ENCODE measurements at regions not wholly inside any gene's neighbourhood (a gene's known extent, or its start where the extent isn't known, plus 50 kb on each side); places are given as distances from the start of the nearest gene placed in this dataset.

DNA sequence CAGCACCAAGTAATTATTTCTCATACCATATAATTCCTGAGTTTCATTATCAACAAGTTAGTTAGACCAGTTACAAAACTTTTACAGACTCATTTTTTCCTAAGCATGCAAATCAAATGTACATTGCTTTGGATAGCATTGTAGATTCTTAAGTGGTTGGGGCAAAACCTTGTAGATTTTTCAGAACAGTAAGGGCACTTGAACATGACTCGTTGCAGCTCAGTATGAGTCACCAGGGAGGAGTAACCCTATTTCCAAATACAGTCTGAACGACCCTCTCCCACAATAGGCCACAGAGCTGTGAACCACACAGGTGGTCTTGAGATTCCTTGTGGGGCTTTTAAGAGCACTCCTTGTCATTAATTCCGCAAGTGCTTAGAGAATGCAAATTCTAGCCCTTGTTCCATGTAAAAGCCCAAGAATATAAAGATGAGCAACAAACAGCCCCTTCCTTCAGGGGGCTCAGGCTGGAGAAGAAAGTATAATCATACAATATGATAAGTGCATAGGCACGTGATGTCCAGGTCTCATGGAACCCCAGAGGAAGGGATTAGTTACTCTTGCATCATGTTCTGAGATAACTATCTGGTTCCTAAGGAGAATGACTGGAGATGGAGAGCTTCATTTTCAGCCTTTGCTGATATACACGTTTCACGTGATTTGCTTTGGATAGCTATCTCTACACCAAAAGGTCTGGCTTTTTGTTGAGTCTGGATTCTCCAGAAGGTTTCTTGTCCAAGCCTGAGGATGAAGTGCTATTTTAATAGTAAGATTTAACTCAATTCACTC is 295.7 kb downstream of the KCNN2 start:
- no peak for DNase-seq (ENCODE audit: extremely low read depth, insufficient read length)
- TF ChIP-seq, protein P1, sequence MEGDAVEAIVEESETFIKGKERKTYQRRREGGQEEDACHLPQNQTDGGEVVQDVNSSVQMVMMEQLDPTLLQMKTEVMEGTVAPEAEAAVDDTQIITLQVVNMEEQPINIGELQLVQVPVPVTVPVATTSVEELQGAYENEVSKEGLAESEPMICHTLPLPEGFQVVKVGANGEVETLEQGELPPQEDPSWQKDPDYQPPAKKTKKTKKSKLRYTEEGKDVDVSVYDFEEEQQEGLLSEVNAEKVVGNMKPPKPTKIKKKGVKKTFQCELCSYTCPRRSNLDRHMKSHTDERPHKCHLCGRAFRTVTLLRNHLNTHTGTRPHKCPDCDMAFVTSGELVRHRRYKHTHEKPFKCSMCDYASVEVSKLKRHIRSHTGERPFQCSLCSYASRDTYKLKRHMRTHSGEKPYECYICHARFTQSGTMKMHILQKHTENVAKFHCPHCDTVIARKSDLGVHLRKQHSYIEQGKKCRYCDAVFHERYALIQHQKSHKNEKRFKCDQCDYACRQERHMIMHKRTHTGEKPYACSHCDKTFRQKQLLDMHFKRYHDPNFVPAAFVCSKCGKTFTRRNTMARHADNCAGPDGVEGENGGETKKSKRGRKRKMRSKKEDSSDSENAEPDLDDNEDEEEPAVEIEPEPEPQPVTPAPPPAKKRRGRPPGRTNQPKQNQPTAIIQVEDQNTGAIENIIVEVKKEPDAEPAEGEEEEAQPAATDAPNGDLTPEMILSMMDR (IDR thresholded peaks at IDR 0.05; ENCODE audit: insufficient read depth, low read length, poor library complexity, severe bottlenecking): no peak
- H3K4me3 ChIP-seq (replicated peaks; ENCODE audit: low read depth, low read length): no peak overlapping the region
- H3K36me3 ChIP-seq (ENCODE audit: control insufficient read depth, insufficient read depth, low read length): no peaks in the 10 kb centered on the region
- no peaks in the 10 kb centered on the region for H3K27me3 ChIP-seq (replicated peaks; ENCODE audit: control insufficient read depth, insufficient read depth, low read length)

DNA sequence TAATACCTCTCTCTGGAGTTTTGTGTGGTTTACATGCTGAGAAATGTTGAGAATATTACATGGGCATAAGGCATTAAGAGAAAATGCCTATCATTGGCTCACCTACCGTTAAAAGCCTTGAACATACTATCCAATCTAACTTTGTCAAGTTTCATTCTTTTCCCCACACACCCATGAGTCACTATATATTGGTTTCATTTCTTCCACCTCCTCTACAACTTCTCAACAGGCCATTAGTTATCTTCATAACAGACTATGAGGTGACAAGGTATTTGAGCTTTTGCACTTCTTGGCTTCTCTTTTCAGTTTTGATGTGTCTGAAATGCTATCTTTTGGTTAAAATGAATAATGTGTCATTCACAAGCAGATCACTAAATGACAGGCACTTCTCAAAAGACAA is 288.0 kb downstream of the KCNN2 start:
- H3K27me3 ChIP-seq (replicated peaks; ENCODE audit: control insufficient read depth, insufficient read depth, low read length): no peaks in the 10 kb centered on the region
- no peak for DNase-seq (ENCODE audit: extremely low read depth, insufficient read length)
- no peaks in the 10 kb centered on the region for H3K36me3 ChIP-seq (ENCODE audit: control insufficient read depth, insufficient read depth, low read length)
- H3K4me3 ChIP-seq (replicated peaks; ENCODE audit: low read depth, low read length): no peak overlapping the region
- TF ChIP-seq, protein P1 (IDR thresholded peaks at IDR 0.05; ENCODE audit: insufficient read depth, low read length, poor library complexity, severe bottlenecking): no peak

DNA sequence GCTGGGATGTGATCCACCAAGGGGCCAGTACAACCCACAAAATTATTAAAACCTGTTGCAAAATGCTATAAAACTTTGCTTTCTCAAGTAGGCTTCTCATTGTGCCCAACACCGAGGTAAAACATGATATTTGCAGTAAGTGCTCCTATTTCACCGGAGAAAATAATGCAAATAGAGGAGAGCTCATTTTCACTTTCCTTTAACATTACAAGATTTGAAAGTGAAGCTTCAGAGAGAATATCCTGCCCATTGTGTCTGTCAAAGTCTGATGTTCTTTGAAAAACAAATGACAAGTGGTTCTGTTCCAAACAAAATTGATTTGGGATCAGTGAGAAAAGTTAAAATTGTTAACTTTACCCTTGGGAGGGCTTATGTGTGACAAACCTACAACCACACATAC is 287.1 kb downstream of the KCNN2 start:
- TF ChIP-seq, protein P1 (IDR thresholded peaks at IDR 0.05; ENCODE audit: insufficient read depth, low read length, poor library complexity, severe bottlenecking): no peak
- DNase-seq (ENCODE audit: extremely low read depth, insufficient read length): no peak
- H3K4me3 ChIP-seq (replicated peaks; ENCODE audit: low read depth, low read length): no peak overlapping the region
- no peaks in the 10 kb centered on the region for H3K36me3 ChIP-seq (ENCODE audit: control insufficient read depth, insufficient read depth, low read length)
- no peaks in the 10 kb centered on the region for H3K27me3 ChIP-seq (replicated peaks; ENCODE audit: control insufficient read depth, insufficient read depth, low read length)

DNA sequence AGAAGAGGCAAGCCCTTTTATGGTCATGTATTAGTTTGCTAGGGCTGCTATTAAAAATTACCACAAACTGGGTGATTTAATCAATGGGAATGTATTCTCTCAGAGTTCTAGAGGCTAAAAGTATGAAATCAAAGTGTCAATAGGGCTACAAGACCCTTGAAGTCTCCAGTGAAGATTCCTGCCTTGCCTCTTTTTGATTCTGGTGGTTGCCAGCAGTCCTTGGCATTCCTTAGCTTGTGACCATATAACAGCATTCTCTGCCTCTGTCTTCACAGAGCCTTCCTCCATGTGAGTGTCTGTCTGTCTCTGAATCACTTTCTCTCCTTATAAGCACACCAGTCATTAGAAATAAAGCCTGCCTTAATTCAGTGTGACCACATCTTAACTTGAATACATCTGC is 282.7 kb downstream of the KCNN2 start:
- DNase-seq (ENCODE audit: extremely low read depth, insufficient read length): no peak
- Histone ChIP-seq H3K27me3 (replicated peaks; ENCODE audit: control insufficient read depth, insufficient read depth, low read length) (no peaks in the 10 kb centered on the region), H3K36me3 (ENCODE audit: control insufficient read depth, insufficient read depth, low read length) (no peaks in the 10 kb centered on the region), H3K4me3 (replicated peaks; ENCODE audit: low read depth, low read length) (no peak overlapping the region)
- TF ChIP-seq, protein P1 (IDR thresholded peaks at IDR 0.05; ENCODE audit: insufficient read depth, low read length, poor library complexity, severe bottlenecking): no peak

DNA sequence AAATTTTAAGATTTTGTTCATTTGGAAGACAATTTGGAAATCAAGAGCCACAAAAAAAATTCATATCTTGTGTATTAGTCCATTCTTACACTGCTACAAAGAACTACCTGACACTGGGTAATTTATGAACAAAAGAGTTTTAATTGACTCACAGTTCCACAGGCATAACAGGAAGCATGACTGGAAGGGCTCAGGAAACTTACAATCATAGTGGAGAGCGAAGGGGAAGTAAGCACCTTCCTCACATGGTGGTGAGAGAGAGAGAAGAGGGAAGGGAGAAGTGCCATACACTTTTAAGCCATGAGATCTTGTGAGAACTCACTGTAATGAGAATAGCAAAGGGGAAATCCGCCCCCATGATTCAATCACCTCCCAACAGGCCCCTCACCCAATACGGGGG is 274.4 kb downstream of the KCNN2 start:
- DNase-seq (ENCODE audit: extremely low read depth, insufficient read length): no peak
- TF ChIP-seq, protein P1 (IDR thresholded peaks at IDR 0.05; ENCODE audit: insufficient read depth, low read length, poor library complexity, severe bottlenecking): no peak
- Histone ChIP-seq H3K4me3 (replicated peaks; ENCODE audit: low read depth, low read length) (no peak overlapping the region), H3K27me3 (replicated peaks; ENCODE audit: control insufficient read depth, insufficient read depth, low read length) (no peaks in the 10 kb centered on the region), H3K36me3 (ENCODE audit: control insufficient read depth, insufficient read depth, low read length) (no peaks in the 10 kb centered on the region)
